Amygdala (tissue), 56 donors: ENCODE measurements at regions not wholly inside any gene's neighbourhood (a gene's known extent, or its start where the extent isn't known, plus 50 kb on each side); places are given as distances from the start of the nearest gene placed in this dataset.
"Not testable (repeated sequence)": the region's sequence is repeated elsewhere in the genome, so short reads cannot be mapped to it uniquely, and the experiment has no call there.

ENCODE experiments used
- DNase-seq, 56 donors: peaks; one replicate each; lab custom pipeline; 2025; lab: John Stamatoyannopoulos, UW

GRCh38 chr4:29073571-29073970 lies 1646.6 kb upstream of the PCDH7 start:
- no peak for DNase-seq

GRCh38 chr4:29075366-29075765 lies 1644.8 kb upstream of the PCDH7 start:
- DNase-seq, result no peak

- no peak for DNase-seq
Observed at GRCh38 chr4:29079260-29079659, 1640.9 kb upstream of the PCDH7 start.

GRCh38 chr4:29081234-29081955 lies 1638.8 kb upstream of the PCDH7 start:
- no peak for DNase-seq

GRCh38 chr4:29082684-29083083 lies 1637.5 kb upstream of the PCDH7 start:
- no peak for DNase-seq

- DNase-seq, result no peak
Observed at GRCh38 chr4:29085748-29086147, 1634.4 kb upstream of the PCDH7 start.

GRCh38 chr4:29104694-29105093 lies 1615.5 kb upstream of the PCDH7 start:
- no peak for DNase-seq

- no peak for DNase-seq
Observed at GRCh38 chr4:29113960-29114359, 1606.2 kb upstream of the PCDH7 start.

GRCh38 chr4:29117231-29117722 lies 1602.9 kb upstream of the PCDH7 start:
- not testable (repeated sequence) for DNase-seq

GRCh38 chr4:29121586-29121985 lies 1598.6 kb upstream of the PCDH7 start:
- DNase-seq, result peak in 1 of 56 donors; percentile 19

- DNase-seq, result no peak
Observed at GRCh38 chr4:29128810-29129209, 1591.4 kb upstream of the PCDH7 start.

GRCh38 chr4:29131304-29131703 lies 1588.9 kb upstream of the PCDH7 start:
- DNase-seq, result no peak

- DNase-seq, result no peak
Observed at GRCh38 chr4:29142708-29143107, 1577.5 kb upstream of the PCDH7 start.

GRCh38 chr4:29151584-29151983 lies 1568.6 kb upstream of the PCDH7 start:
- no peak for DNase-seq

- no peak for DNase-seq
Observed at GRCh38 chr4:29153642-29154041, 1566.5 kb upstream of the PCDH7 start.

- DNase-seq, result no peak
Observed at GRCh38 chr4:29175291-29175690, 1544.9 kb upstream of the PCDH7 start.

GRCh38 chr4:29199025-29199424 lies 1521.1 kb upstream of the PCDH7 start:
- DNase-seq, result no peak

GRCh38 chr4:29199485-29199884 lies 1520.7 kb upstream of the PCDH7 start:
- no peak for DNase-seq

GRCh38 chr4:29213020-29213419 lies 1507.1 kb upstream of the PCDH7 start:
- DNase-seq, result no peak

- no peak for DNase-seq
Observed at GRCh38 chr4:29220761-29221160, 1499.4 kb upstream of the PCDH7 start.

- no peak for DNase-seq
Observed at GRCh38 chr4:29224911-29225310, 1495.3 kb upstream of the PCDH7 start.

- no peak for DNase-seq
Observed at GRCh38 chr4:29240641-29241040, 1479.5 kb upstream of the PCDH7 start.

GRCh38 chr4:29243054-29243453 lies 1477.1 kb upstream of the PCDH7 start:
- DNase-seq, result no peak
